IMR-90 (cell line): ENCODE measurements at regions not wholly inside any gene's neighbourhood (a gene's known extent, or its start where the extent isn't known, plus 50 kb on each side); places are given as distances from the start of the nearest gene placed in this dataset.

Source experiments
- POLR2A ChIP-seq: IDR thresholded peaks from 2 replicates; pipeline ENCODE4 v1.6.1; 2012; ENCODE audit warnings: mild to moderate bottlenecking, low read depth, low read length
- SMC3 ChIP-seq: fragments of 150-350 bp; IDR thresholded peaks from 2 replicates; pipeline ENCODE4 v1.6.1; 2016; ENCODE audit warnings: low read depth, mild to moderate bottlenecking, antibody characterized with exemption, low read length, moderate library complexity
- USF2 ChIP-seq: fragments of 150-350 bp; IDR thresholded peaks from 2 replicates; pipeline ENCODE4 v1.6.1; 2017; ENCODE audit warnings: mild to moderate bottlenecking, antibody characterized with exemption, low read length, low read depth
- TF ChIP-seq, protein P1 (sequence below): conservative IDR thresholded peaks from 2 replicates; pipeline ENCODE4 v1.5.1; 2012; ENCODE audit warnings: mild to moderate bottlenecking, low read depth, low read length, improper control_type of control experiment

- TF ChIP-seq POLR2A: no peak
- TF ChIP-seq, protein P1, sequence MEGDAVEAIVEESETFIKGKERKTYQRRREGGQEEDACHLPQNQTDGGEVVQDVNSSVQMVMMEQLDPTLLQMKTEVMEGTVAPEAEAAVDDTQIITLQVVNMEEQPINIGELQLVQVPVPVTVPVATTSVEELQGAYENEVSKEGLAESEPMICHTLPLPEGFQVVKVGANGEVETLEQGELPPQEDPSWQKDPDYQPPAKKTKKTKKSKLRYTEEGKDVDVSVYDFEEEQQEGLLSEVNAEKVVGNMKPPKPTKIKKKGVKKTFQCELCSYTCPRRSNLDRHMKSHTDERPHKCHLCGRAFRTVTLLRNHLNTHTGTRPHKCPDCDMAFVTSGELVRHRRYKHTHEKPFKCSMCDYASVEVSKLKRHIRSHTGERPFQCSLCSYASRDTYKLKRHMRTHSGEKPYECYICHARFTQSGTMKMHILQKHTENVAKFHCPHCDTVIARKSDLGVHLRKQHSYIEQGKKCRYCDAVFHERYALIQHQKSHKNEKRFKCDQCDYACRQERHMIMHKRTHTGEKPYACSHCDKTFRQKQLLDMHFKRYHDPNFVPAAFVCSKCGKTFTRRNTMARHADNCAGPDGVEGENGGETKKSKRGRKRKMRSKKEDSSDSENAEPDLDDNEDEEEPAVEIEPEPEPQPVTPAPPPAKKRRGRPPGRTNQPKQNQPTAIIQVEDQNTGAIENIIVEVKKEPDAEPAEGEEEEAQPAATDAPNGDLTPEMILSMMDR: no peak
- TF ChIP-seq SMC3: no peak; the same call in 1 of the 2 replicates
- TF ChIP-seq USF2: 0 out of 2 replicates have a peak, but pooled peaks have one; percentile 16
These were observed 199.7 kb downstream of the KATNAL1 start for GRCh38 chr13:30107521-30108136.
